ENCODE measurements at regions not wholly inside any gene's neighbourhood (a gene's known extent, or its start where the extent isn't known, plus 50 kb on each side); places are given as distances from the start of the nearest gene placed in this dataset.

GRCh38 chr17:73727941-73728340 is 83.7 kb upstream of the SDK2 start:
- TF ChIP-seq, protein P1, sequence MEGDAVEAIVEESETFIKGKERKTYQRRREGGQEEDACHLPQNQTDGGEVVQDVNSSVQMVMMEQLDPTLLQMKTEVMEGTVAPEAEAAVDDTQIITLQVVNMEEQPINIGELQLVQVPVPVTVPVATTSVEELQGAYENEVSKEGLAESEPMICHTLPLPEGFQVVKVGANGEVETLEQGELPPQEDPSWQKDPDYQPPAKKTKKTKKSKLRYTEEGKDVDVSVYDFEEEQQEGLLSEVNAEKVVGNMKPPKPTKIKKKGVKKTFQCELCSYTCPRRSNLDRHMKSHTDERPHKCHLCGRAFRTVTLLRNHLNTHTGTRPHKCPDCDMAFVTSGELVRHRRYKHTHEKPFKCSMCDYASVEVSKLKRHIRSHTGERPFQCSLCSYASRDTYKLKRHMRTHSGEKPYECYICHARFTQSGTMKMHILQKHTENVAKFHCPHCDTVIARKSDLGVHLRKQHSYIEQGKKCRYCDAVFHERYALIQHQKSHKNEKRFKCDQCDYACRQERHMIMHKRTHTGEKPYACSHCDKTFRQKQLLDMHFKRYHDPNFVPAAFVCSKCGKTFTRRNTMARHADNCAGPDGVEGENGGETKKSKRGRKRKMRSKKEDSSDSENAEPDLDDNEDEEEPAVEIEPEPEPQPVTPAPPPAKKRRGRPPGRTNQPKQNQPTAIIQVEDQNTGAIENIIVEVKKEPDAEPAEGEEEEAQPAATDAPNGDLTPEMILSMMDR (IDR thresholded peaks at IDR 0.05) = no peak
- TF ChIP-seq POLR2AphosphoS5 (IDR thresholded peaks at IDR 0.05) (no peak), POLR2A (IDR thresholded peaks at IDR 0.05) (no peak)

Measured in breast epithelium (tissue), 3 donors.